ENCODE measurements at regions not wholly inside any gene's neighbourhood (a gene's known extent, or its start where the extent isn't known, plus 50 kb on each side); places are given as distances from the start of the nearest gene placed in this dataset.

DNA sequence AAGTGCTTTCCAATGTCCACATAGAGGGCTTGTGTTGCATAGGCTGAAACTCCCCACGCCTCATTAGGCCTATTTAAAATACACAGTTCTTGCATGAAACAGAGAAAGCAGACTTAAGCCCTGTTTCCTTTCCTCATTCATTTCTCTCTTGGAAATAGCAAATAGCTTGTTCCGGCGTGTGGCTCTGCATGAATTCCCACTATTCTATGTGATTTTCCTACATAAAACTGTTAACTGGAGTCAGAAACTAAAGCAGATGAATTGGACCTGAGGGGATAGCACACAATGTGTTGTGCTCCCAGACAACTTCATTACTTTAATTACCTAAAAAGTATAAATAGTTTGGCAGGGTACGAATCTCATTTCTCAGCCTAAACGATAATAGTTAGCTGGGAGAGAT is 981.5 kb downstream of the SORCS1 start:
- DNase-seq (ENCODE audit: low spot score) = no peak

GRCh38 chr10:106182542-106182941 is 982.0 kb downstream of the SORCS1 start:
- DNase-seq (ENCODE audit: low spot score) = no peak

- peak; percentile 52 for DNase-seq (ENCODE audit: low spot score)
Measured at GRCh38 chr10:106181501-106181900, 983.0 kb downstream of the SORCS1 start.

GRCh38 chr10:106179430-106179829 is 985.1 kb downstream of the SORCS1 start:
- DNase-seq (ENCODE audit: low spot score) = no peak

DNA sequence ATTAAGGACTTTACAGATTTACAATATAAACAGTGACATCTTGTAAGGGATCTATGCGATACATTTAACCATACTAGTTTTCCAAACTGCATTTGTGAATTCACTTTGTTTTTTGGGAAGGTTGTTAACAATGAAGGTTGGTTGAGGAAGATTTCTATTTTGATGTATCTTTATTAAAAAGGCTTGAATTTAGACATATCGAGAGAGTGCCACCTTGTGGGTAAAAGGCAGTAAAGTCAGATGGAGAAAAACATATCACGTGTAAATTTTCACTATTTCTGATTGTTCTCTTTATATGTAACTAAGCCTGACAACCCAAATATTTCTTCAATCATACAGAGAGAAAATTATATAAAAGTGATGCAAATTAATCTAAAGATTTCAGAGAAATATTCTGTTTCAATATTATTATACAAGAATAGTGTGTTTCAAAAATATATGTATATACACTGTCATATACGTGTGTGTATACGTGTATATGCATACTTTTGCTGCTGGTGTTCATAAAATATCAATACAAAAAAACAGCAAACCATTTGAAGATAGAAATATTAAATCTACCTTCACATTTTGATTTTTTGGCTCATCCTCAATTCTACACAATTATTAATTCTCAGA is 988.6 kb downstream of the SORCS1 start:
- DNase-seq (ENCODE audit: low spot score) = peak; percentile 24

DNA sequence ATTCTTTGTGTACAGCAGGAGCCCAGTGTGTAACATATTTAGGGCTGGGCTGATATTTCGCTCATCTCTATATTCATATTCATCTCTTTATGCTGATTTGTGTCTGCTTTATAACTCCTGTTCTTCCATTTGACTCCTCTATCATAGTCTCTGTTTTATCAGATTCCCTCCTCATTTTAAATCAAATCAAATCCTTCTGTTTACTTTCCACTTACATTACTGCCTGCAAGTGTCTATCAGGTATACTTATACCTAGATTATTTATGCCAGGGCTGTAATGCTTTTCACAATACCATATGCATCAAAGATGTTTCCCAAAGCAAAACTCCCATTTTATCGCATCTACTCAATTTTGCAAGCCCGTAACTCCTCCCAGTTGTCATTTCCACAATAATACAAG is 990.7 kb downstream of the SORCS1 start:
- DNase-seq (ENCODE audit: low spot score) = no peak

DNA sequence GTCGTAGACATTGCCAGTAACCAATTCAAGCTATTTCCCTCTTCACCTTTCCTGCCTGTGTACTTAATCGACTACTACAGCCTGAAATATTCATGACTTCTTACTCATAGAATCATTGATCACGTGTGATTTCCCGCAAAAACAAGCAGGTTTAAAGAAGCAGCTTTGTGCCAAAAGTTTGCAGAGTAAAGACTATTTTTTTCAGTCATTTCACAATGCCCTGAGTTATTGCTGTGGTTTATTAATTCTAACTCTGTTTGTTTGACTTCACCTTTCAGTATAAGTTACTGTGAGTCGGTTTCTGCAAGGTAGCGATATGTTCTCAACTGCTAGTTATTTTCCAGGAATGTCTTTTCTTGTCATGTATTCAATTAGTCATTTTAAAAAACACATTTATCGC is 995.3 kb downstream of the SORCS1 start:
- no peak for DNase-seq (ENCODE audit: low spot score)

- no peak for DNase-seq (ENCODE audit: low spot score)
Measured at GRCh38 chr10:106167946-106168345, 996.6 kb downstream of the SORCS1 start.

DNA sequence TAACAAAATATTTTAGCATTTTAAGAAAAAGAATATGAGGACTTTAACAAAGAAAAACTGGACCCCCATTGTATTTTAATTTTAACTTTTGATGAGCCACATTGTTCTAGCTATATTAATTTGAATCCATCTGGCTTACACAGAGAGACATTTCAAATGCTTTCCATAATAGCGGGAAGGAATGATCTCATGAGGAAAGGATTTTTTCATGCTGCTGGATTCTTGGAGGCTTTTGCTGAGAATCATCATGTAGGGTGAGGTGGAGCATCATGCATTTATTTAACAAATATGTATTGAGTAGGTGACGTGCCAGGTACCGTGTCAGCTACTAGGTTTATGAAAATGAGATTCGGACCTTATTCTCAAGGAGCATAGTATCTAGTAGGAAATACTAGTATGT is 1006.3 kb downstream of the SORCS1 start:
- DNase-seq (ENCODE audit: low spot score) = no peak

GRCh38 chr10:106147021-106147420 is 1017.5 kb downstream of the SORCS1 start:
- DNase-seq (ENCODE audit: low spot score) = no peak

GRCh38 chr10:106139915-106140314 is 1024.6 kb downstream of the SORCS1 start:
- DNase-seq (ENCODE audit: low spot score) = no peak

DNA sequence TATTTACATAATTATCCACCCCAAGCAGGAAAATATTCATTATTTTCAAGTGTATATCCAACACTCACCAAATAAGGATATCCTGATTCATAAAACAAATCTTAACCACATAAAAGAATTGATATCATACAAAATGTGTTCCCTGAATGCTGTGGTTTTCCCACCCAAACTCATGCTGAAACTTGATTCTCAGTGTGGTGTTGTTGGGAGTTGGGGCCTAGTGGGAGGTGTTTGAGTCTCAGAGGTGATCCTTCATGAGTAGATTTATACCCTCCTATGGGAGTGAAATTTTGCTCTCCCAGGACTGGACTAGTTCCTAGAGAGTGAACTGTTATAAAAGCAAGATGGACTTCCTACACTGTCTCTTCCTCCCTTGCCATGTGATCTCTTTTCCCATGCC is 1028.3 kb downstream of the SORCS1 start:
- DNase-seq (ENCODE audit: low spot score) = no peak

DNA sequence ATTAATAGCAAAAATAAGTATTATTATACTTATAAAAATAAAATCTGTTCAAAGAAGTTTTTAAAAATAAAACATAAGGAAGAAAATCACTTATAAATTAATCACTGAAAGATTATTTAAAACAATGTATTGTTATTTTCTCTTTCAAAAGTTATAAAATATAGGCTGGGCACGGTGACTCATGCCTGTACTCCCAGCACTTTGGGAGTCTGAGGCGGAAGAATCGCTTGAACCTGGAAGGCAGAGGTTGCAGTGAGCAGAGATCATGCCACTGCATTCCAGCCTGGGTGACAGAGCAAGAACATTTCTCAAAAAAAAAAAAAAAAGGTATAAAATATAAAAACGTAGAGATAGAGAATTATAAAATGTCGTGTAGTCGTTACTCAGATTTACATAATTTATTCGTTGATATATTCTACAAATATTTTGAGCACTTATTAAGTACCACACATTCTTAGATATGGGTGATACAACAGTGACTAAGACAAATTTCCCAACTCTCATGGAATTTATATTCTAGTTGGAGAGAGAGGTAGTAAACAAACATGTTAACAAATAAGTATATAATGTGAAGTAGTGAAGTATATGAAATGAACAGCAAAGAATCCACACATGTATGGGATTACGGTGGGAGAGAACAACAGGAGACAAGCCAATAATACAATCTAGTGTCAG is 1030.0 kb downstream of the SORCS1 start:
- DNase-seq (ENCODE audit: low spot score) = no peak

GRCh38 chr10:106133451-106133850 is 1031.1 kb downstream of the SORCS1 start:
- DNase-seq (ENCODE audit: low spot score) = no peak

- no peak for DNase-seq (ENCODE audit: low spot score)
Measured at GRCh38 chr10:106132956-106133355, 1031.5 kb downstream of the SORCS1 start.

DNA sequence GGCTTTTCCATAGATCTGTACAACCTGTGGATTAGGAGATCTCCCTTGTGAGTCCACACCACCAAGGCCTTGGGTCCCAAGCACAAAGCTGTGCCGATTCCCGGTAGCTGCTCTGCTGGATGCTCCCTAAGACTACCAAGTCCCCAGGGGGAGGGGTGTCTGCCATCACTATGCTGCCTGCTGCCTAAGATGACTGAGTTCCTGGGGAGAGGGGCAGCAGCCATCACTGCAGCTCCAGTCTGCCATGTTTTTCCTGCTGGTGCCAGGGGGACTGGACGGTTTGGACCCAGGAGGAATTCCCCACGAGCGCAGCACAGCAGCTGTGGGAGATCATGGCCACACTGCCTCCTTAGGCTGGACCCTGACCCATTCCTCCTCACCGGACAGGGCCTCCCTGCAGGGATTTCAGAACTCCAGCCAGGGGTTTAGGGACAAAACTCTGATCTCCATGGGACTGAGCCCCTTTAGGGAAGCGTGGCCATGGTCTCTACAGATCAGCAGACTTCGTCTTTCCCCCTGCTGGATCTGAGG is 1049.8 kb downstream of the SORCS1 start:
- DNase-seq (ENCODE audit: low spot score) = no peak

DNA sequence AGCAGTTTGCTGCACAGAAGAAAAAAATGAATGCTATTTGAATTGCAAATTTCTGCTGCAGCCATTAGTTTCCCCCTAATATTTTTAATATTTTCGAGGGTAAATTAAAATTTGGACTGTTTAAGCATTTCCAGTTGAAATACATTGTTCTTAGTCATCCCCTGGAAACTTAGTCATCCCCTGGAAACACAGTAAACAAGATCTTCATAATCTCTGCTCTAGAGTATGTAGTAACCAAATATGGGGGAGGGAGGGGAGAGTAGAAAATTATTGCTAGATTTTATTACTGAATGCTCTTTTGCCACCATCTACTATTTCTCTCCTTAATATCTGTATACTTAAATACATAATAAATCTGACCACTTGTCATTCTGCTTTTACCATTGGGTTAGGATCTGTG is 1053.3 kb downstream of the SORCS1 start:
- DNase-seq (ENCODE audit: low spot score) = peak; percentile 37

DNA sequence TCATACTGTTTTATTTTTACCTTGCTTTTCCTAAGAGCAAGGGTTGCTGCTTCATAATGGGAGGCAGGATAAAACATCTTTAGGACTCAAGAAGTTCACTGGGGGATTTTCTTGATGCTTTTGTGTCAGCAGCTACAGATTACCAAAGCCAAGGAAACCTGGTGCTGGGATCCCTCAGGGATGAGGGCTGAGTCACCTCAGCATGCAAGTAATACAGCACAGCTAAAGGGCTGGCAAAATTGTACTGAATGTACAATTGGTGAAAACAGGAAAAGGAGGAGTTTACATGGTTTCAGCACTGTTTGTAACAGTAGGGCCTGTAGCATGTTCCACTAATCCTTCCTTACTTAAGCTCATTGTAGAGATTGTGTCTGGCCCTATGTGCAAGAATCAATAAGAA is 1056.8 kb downstream of the SORCS1 start:
- peak; percentile 13 for DNase-seq (ENCODE audit: low spot score)

DNA sequence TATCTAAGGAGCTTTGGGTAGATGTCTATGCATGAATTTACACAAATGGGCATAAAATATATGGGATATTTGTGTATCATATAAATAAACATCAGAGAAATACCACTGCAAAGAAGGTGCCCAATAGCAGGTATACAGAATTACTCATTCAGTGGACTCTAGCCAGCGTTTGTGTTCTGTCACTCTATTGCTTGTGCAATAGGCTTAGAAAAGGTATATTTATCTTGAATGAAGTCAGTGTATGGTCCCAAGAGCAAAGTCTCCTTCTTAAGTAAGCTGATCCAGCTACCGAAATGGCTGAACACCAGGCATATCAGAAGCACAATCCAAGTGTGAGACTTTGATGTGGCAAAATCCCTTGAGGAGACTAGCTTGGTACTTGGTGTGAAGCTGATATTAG is 1058.4 kb downstream of the SORCS1 start:
- no peak for DNase-seq (ENCODE audit: low spot score)

DNA sequence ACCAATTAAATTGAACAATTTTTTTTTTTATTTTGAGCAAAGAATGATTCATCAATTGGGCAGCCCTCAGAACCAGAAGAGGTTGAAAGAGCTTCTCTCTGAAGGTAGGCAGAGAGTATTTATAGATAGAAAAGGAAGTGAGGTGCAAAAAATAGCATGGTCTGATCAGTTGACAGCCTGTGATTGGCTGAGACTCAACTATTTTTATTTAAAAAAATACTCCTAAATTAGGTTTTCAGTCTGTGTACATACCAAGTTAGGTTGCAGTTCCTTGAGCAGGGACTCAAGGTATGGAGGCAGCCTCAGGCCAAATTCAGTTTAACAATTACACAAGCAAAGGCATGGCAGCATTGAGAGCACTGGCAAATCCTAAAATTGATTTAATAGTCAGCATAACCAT is 1074.7 kb downstream of the SORCS1 start:
- DNase-seq (ENCODE audit: low spot score) = no peak

DNA sequence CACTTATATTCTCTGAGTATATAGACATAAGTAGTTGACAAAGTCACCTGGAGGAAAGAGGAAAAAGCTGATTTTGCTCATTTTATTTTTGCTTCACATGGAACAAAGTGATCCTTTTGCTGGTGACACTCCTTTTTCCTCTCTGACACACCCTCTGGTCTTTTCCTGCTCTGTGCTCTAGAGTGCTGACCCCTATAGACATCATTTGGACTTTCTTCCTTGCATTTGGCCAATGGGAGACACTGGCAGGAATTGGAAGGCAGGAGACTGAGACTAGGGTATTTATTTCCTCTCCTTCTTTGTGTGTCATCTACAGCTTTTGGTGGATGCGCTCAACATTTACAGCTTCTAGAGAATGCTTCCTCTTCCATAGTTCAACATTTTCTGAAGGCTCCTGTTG is 1078.1 kb downstream of the SORCS1 start:
- DNase-seq (ENCODE audit: low spot score) = no peak

GRCh38 chr10:106083572-106083971 is 1080.9 kb downstream of the SORCS1 start:
- peak; percentile 17 for DNase-seq (ENCODE audit: low spot score)

DNA sequence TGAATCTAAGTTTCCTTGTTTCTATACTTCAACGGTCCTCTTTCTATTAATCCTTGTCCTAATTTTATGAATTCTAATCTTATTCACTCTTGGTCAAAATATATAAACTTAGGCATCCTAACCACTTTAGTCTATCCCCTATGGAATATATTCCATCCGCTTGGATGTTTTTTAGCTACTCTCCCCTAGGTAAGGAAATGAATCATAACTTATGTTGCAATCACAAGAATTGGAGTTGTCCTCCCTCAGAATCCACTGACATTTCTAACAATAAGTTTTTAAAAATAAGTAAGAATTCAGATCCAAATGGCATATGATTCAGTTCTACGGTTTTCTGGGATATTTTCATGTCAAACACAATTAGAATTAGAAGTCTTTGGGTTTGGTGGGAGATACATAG is 1081.6 kb downstream of the SORCS1 start:
- DNase-seq (ENCODE audit: low spot score) = peak; percentile 12

Measured in AG20443 (cell line).